ENCODE measurements at regions not wholly inside any gene's neighbourhood (a gene's known extent, or its start where the extent isn't known, plus 50 kb on each side); places are given as distances from the start of the nearest gene placed in this dataset.
"Not testable (repeated sequence)": the region's sequence is repeated elsewhere in the genome, so short reads cannot be mapped to it uniquely, and the experiment has no call there.

- peak; percentile 55 for DNase-seq
These were observed 61.1 kb upstream of the VAMP7 start for GRCh38 chrX:155819966-155820491.

GRCh38 chrX:155819525-155819924 lies 61.6 kb upstream of the VAMP7 start:
- no peak for DNase-seq

GRCh38 chrX:155814391-155814790 lies 66.8 kb upstream of the VAMP7 start:
- not testable (repeated sequence) for DNase-seq

DNA sequence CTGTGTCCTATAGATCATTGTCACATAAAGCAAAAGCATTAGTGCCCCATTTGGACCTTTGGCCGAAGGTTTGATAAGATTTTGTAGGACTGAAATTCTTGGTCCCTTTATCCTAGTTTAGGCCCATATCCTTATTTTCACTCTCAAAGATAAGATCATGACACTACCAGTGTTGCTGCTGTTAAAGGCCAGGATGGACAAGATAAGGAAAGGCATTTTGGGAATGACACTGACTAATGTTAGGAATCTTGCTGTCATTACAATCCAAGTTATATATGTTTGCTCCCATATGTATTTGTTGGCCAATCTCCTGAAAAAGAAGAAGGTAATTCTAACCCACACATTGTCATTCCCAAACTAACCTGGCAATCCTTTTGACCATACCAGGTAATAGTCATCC lies 101.3 kb upstream of the VAMP7 start:
- no peak for DNase-seq

DNA sequence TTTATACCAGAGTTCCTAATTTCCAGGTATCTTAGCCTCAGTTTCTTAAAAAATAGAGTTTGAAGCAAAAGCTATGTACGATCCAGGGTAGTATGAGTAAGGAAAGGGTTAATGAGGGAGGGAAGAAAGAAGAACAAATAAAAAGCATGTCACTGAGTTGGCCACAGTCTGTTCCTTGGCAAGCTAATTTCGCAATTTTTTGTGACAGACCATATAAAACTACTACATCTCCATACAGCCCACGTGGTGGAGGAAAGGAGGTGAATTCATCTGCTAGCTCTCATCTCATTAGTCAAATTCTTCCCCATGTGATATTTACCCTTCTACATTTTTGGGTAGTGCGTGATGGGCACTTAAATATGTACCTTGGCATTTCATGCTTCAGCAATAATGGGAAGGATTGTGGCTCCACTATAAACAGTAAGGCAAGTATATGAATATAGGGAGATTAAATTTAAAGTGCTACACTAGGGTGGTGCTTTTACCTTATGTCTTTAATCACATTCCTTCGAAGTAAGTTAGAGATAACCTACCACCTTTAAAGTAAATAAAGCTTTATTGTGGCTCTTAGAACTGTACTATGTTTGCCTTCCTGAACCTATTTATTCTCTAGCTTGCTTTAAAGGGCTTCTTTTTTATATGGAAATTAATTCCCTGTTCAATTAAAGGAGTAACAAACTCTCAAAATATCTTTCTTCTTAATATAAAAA lies 102.1 kb upstream of the VAMP7 start:
- DNase-seq: no peak

- DNase-seq: no peak
These were observed 106.8 kb upstream of the VAMP7 start for GRCh38 chrX:155774387-155774786.

DNA sequence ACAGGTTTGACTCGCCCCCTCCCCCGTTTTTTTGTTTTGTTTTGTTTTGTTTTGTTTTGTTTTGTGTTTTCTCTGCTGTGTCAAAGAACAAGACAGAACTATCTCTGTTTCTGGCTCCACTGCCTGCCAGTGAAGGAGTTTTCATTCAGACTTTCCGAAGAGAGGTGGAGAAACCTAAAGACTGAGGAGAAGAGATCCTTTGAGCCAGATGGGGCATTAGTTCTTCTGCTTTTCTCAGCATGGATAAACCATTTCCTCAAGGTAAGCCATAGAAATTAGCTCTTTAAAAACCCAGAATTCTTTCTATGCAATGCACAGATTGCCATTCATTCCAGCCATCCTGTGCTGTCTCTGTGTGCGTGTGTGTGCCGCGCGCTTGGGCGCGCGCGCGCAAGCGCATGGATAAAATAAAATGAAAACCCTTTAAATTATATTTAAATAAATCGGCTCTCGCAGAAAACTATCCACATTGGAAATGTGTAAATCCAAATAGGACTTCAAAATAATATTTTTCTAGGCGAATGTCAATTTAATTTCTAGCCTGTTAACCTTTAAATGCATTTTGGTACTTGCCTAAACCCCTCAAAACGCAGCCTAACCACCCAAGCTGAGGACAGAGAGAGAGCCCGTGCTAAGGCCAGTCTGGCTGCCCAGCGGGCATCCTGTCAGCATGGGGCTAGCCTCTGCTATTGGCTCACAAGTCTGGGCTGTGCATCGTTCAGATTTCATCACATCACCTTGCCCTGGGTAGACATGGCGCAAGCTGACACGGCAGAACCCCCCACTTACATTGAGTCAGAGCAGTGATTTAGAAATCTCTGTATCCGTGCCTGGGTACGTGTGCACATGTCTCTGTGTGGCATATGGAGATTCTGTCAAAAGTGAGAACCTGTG lies 113.0 kb upstream of the VAMP7 start:
- no peak for DNase-seq

GRCh38 chrX:155767051-155767875 lies 113.9 kb upstream of the VAMP7 start:
- DNase-seq: peak; percentile 60

GRCh38 chrX:155766321-155766720 lies 114.8 kb upstream of the VAMP7 start:
- DNase-seq: no peak

- no peak for DNase-seq
These were observed 120.0 kb upstream of the VAMP7 start for GRCh38 chrX:155761185-155761584.

DNA sequence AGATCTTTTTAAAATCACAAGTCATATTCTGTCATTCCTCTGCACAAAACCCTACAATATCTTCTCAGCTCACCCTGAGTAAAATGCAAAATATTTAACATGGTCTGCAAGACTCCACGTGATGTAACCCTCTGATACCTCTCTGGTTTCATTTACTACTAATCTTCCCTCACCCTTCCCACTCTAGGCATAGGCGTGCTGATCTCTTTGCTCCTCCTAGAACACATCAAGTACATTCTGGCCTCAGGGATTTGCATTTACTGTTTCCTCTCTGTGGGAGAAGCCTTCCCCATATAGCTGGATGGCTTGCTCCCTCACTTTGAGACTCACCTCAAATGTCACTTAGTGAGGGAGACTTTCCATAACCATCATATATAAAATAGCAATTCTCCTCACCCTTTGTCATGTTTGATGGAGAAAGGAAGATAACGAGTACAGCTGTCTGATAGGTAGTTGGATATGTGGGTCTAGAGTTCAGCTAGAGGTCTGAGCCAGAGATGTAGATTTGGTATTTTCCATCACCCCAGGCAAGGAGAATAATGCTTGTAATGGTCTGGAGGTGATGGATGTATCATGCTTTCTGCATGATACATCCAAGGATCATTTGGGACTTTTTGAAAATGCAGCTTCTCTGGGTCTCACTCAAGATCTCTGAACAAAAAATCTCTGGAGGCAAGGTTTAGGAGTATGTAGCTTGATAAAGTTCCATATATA lies 123.9 kb upstream of the VAMP7 start:
- no peak for DNase-seq

- DNase-seq: no peak
These were observed 125.3 kb upstream of the VAMP7 start for GRCh38 chrX:155755706-155756337.

- DNase-seq: no peak
These were observed 130.0 kb upstream of the VAMP7 start for GRCh38 chrX:155751131-155751530.

DNA sequence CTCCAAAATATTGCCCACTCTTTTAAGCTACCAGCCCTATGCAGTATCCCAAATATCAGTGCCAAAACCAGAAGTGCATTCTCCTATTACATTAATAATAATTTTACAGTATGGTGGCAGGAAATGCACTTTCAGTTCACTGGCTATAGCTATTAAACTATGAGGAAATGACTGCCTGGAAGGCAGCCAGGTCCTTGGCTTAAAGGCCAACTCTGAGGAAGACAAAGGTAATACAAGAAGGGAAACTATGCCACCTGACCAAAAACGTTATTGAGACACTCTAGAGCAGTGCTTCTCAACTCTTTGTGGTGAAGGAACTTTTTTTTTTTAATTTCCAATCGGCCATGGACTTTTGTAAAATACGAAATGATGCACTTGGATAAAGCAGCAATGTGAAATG lies 133.6 kb upstream of the VAMP7 start:
- no peak for DNase-seq

DNA sequence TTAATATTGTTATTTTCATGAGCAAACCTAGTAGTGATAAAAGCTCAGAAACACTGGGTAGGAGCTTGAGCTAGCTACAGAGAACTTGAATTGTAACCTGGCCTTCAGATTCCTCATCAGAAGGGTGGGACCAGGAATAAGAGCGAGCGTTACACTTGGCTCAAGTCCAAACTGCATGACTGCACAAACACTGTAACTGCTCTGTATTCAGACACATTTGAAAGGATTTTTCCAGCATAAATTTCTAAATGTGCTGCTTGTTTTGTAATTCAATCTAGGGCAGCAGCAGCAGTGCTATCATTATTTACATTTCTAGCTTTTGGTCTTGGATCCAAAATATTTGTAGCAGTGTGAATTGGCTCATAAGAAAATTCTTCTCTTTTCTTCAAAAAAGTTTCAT lies 133.0 kb upstream of the TMLHE start:
- no peak for DNase-seq

DNA sequence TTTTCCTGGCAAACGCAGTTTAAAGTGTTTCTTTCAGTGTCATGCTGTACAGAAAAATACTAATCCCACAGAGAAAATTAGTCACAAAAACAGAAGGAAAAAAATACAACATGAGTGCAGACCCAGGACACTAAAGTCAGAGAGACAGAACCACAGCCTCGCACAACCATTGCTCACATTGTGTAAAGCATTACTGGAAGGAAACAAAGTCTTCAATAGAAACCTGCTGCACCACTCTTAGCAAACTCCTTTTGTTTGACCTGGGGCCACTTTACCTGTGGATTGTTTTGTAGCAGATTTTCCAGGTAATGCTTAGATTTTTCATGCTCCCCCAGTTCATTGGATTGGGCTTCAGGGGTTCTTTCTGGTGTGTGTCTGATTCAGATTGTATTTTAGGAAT lies 131.8 kb upstream of the TMLHE start:
- no peak for DNase-seq

DNA sequence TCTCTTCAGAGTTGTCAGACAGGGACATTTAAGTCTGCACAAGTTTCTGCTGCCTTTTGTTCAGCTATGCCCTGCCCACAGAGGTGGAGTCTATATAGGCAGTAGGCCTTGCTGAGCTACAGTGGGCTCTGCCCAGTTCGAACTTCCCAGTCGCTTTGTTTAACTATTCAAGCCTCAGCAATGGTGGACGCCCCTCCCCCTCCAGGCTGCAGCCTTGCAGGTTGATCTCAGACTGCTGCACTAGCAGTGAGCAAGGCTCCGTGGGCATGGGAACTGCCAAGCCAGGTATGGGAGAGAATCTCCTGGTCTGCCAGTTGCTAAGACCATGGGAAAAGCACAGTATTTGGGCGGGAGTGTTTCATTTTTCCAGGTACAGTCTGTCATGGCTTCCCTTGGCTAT lies 115.6 kb upstream of the TMLHE start:
- not testable (repeated sequence) for DNase-seq

DNA sequence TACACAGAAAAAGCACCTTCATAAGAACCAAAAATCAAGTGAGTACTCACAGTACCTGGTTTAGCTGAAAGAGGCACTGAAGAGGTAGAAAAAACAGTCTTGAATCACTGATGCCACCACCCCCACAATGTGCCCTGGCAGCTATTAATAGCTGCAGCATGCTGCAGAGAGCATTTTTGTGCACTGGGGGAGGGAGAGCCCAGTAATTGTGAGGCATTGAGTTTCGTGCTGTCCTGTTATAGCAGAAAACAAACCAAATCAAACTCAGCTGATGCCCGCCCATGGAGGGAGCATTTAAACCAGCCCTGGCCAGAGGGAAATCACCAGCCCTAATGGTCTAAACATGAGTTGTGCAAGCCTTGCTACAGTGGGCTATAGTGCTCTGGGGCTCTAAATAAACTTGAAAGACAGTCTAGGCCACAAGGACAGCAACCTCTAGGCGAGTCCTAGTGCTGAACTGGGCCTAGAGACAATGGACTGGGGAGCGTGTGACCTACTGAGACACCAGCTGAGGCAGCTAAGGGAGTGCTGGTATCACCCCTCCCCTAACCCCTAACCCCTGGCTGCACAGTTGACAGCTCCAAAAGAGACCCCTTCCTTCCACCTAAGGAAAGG lies 106.3 kb upstream of the TMLHE start:
- no peak for DNase-seq

DNA sequence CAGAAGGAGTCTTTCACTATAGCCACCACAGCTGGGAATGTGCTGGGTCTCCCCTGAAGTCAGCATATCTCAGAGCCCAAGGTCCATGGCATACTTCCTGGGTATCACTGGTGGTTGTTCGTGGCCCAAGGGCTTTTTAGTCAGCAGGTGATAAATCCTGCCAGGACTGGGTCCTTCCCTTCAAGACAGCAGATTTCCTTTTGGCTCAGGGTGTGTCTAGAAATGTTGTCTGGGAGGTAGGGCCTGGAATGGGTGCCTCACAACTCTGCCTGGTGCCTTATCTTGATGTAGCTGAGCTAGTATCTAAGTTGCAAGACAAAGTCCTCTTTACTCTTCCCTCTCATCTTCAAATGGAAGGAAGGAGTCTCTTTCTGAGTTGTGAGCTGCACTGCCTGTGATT lies 102.4 kb upstream of the TMLHE start:
- no peak for DNase-seq

DNA sequence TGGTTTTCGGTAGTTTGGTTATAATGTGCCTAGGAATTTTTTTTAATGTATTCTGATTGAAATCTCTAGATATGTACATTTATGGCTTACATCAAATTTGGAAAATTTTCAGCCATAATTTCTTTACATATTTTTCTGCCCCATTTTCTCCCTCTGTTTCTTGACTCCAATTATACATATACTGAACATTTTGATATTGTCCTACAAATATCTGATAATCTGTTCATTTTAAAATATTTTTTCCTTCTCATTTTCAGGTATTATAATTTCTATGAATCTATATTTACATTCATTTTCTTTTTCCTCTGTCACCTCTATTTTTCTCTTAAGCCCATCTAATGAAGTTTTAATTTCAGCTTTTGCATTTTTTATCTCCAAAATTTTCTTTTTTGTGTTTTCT lies 82.7 kb upstream of the TMLHE start:
- no peak for DNase-seq

- DNase-seq: no peak
These were observed 81.9 kb upstream of the TMLHE start for GRCh38 chrX:155694649-155695048.

DNA sequence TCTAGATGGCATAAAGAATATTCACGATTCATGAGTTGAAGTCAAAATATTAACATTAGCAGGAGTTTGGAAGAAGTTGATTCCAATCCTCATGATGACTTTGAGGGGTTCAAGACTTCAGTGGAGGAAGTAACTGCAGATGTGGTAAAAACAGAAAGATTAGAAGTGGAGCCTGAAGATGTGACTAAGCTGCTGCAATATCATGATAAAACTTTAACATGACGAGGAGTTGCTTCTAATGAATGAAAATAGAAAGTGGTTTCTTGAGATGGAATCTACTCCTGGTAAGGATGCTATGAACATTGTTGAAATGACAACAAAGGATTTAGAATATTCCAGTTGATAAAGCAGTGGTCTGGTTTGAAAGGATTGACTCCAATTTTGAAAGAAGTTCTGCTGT lies 70.1 kb upstream of the TMLHE start:
- DNase-seq: no peak
